ENCODE measurements at regions not wholly inside any gene's neighbourhood (a gene's known extent, or its start where the extent isn't known, plus 50 kb on each side); places are given as distances from the start of the nearest gene placed in this dataset.

- TF ChIP-seq ARNT (IDR thresholded peaks at IDR 0.05) (no peak), ELF4 (IDR thresholded peaks at IDR 0.05) (no peak), ZNF384 (IDR thresholded peaks at IDR 0.05) (no peak), CTBP1 (IDR thresholded peaks at IDR 0.05; ENCODE audit: borderline replicate concordance) (no peak), SUZ12 (IDR thresholded peaks at IDR 0.05) (no peak), SP1 (IDR thresholded peaks at IDR 0.05) (no peak), FOXM1 (IDR thresholded peaks at IDR 0.05; ENCODE audit: borderline replicate concordance) (no peak), FOXK2 (IDR thresholded peaks at IDR 0.05) (no peak), L3MBTL2 (conservative IDR thresholded peaks at IDR 0.05) (no peak), PKNOX1 (IDR thresholded peaks at IDR 0.05) (no peak)
Observed at GRCh38 chr1:213669964-213670691, 317.6 kb upstream of the PROX1 start.
